SK-N-SH (cell line): ENCODE measurements at regions not wholly inside any gene's neighbourhood (a gene's known extent, or its start where the extent isn't known, plus 50 kb on each side); places are given as distances from the start of the nearest gene placed in this dataset.

Experiments used
- CTCF ChIA-PET: fragments of 300-600, 350-600 bp; formaldehyde crosslinking; extraction: SDS; loops from one replicate; lab custom pipeline; 2021; lab: Yijun Ruan, JAX
- POLR2A ChIA-PET: fragments of 350-600 bp; sonication (Branson Sonifier 250); formaldehyde crosslinking; extraction: SDS; loops from one replicate; lab custom pipeline; 2020; ENCODE audit warnings: antibody characterized with exemption, inconsistent platforms; lab: Yijun Ruan, JAX
- DNase-seq: peaks from one replicate; pipeline ENCODE4 v3.0.0; 2012
- H2AFZ ChIP-seq: fragments of 200-600 bp; sonication (generic); 2 replicates; pipeline ENCODE4 v1.8.1; 2016; ENCODE audit warnings: antibody characterized with exemption, mild to moderate bottlenecking, low read depth
- H3F3A ChIP-seq: fragments of 200-600 bp; sonication (generic); replicated peaks from 2 replicates; pipeline ENCODE3; 2016; ENCODE audit warnings: antibody characterized with exemption, mild to moderate bottlenecking; ENCODE audit not compliant: insufficient read depth
- H3K27ac ChIP-seq, 2 experiments: fragments of 200-500 bp in 1 of 2; fragments of 200-600 bp in 1 of 2; sonication (Bioruptor generic) in 1 of 2; sonication (generic), shearing (Covaris generic) in 1 of 2; 2 replicates each; pipeline versions ENCODE4 v1.5.1 to v1.6.1; 2014 to 2016; ENCODE audit warnings: low read depth in 2 of 2, inconsistent platforms in 1 of 2, low read length in 1 of 2, mild to moderate bottlenecking in 1 of 2, mixed read lengths in 1 of 2
- H3K27me3 ChIP-seq: fragments of 200-600 bp; sonication (generic), shearing (Covaris generic); 2 replicates; pipeline ENCODE4 v1.6.1; 2016; ENCODE audit warnings: mixed run types; ENCODE audit not compliant: insufficient read depth
- H3K36me3 ChIP-seq, 2 experiments: fragments of 200-500 bp in 1 of 2; fragments of 200-600 bp in 1 of 2; sonication (Bioruptor generic) in 1 of 2; sonication (generic) in 1 of 2; replicated peaks in 1 of 2; 2 replicates each; pipeline versions ENCODE3 to v1.5.1; 2014 to 2016; ENCODE audit warnings: low read length in 1 of 2, mild to moderate bottlenecking in 1 of 2; ENCODE audit not compliant: insufficient read depth in 2 of 2, control insufficient read depth in 1 of 2
- H3K4me1 ChIP-seq, 2 experiments: fragments of 200-500 bp in 1 of 2; fragments of 200-600 bp in 1 of 2; sonication (Bioruptor generic) in 1 of 2; sonication (generic), shearing (Covaris generic) in 1 of 2; 2 replicates each; pipeline versions ENCODE4 v1.5.1 to v1.6.1; 2014 to 2016; ENCODE audit warnings: low read depth in 1 of 2, low read length in 1 of 2, mixed run types in 1 of 2; ENCODE audit not compliant: insufficient read depth in 2 of 2, control insufficient read depth in 1 of 2
- H3K4me2 ChIP-seq: fragments of 200-600 bp; sonication (generic), shearing (Covaris generic); 2 replicates; pipeline ENCODE4 v1.6.1; 2017; ENCODE audit warnings: mixed run types
- H3K4me3 ChIP-seq, 2 experiments: fragments of 200-500 bp in 1 of 2; fragments of 200-600 bp in 1 of 2; sonication (Bioruptor generic) in 1 of 2; sonication (generic), shearing (Covaris generic) in 1 of 2; 2 replicates each; pipeline versions ENCODE4 v1.5.1 to v1.8.1; 2014 to 2016; ENCODE audit warnings: low read depth in 2 of 2, inconsistent platforms in 1 of 2, low read length in 1 of 2, mild to moderate bottlenecking in 1 of 2, mixed read lengths in 1 of 2, moderate library complexity in 1 of 2
- H3K79me2 ChIP-seq: fragments of 200-600 bp; sonication (generic); 2 replicates; pipeline ENCODE4 v1.8.1; 2017; ENCODE audit warnings: mild to moderate bottlenecking; ENCODE audit not compliant: insufficient read depth
- H3K9ac ChIP-seq: fragments of 200-600 bp; sonication (generic); 2 replicates; pipeline ENCODE4 v1.6.1; 2017; ENCODE audit warnings: mixed run types
- H3K9me2 ChIP-seq: fragments of 200-600 bp; sonication (generic); 2 replicates; pipeline ENCODE4 v1.6.1; 2017; ENCODE audit warnings: mixed run types
- H3K9me3 ChIP-seq: fragments of 200-600 bp; sonication (generic); 2 replicates; pipeline ENCODE4 v1.6.1; 2017; ENCODE audit warnings: mixed run types, mild to moderate bottlenecking, moderate library complexity
- H4K20me1 ChIP-seq: fragments of 200-600 bp; sonication (generic); 2 replicates; pipeline ENCODE4 v1.6.1; 2017; ENCODE audit warnings: mild to moderate bottlenecking, mixed run types; ENCODE audit not compliant: insufficient read depth
- CTCF ChIP-seq: fragments of 200-600 bp; sonication (generic); IDR thresholded peaks from 2 replicates; pipeline ENCODE4 v1.6.1; 2017; ENCODE audit warnings: antibody characterized with exemption, mild to moderate bottlenecking, moderate library complexity
- FOSL2 ChIP-seq: IDR thresholded peaks from 2 replicates; pipeline ENCODE4 v1.4.0; 2012; ENCODE audit warnings: low read depth, mild to moderate bottlenecking, moderate library complexity, borderline replicate concordance
- FOXJ3 ChIP-seq: sonication (generic); formaldehyde crosslinking; IDR thresholded peaks from 2 replicates; pipeline ENCODE4 v1.5.1; 2020; ENCODE audit warnings: mild to moderate bottlenecking, missing genetic modification reagents
- FOXM1 ChIP-seq: IDR thresholded peaks from 2 replicates; pipeline ENCODE4 v1.4.0; 2012; ENCODE audit warnings: low read depth, mild to moderate bottlenecking
- GABPA ChIP-seq: IDR thresholded peaks from 2 replicates; pipeline ENCODE4 v1.4.0; 2012; ENCODE audit warnings: low read depth, mild to moderate bottlenecking
- IRF3 ChIP-seq: fragments of 150-350 bp; IDR thresholded peaks from 2 replicates; pipeline ENCODE4 v1.6.1; 2016; ENCODE audit warnings: mild to moderate bottlenecking, low read depth, low read length
- JUND ChIP-seq: IDR thresholded peaks from 2 replicates; pipeline ENCODE4 v1.4.0; 2012
- MEF2A ChIP-seq: IDR thresholded peaks from 2 replicates; pipeline ENCODE4 v1.4.0; 2012; ENCODE audit warnings: low read depth, borderline replicate concordance
- NRF1 ChIP-seq: IDR thresholded peaks from 2 replicates; pipeline ENCODE4 v1.6.1; 2012; ENCODE audit warnings: low read depth, mild to moderate bottlenecking, low read length
- POLR2AphosphoS5 ChIP-seq: IDR thresholded peaks from 2 replicates; pipeline ENCODE4 v1.6.1; 2012; ENCODE audit warnings: low read depth, low read length
- RAD21 ChIP-seq: IDR thresholded peaks from 2 replicates; pipeline ENCODE4 v1.6.1; 2012; ENCODE audit warnings: mild to moderate bottlenecking, low read length
- REST ChIP-seq: IDR thresholded peaks from 2 replicates; pipeline ENCODE4 v1.6.1; 2012; ENCODE audit warnings: mild to moderate bottlenecking, low read depth, low read length, moderate library complexity
- RFX5 ChIP-seq: IDR thresholded peaks from 2 replicates; pipeline ENCODE4 v1.6.1; 2012; ENCODE audit warnings: mild to moderate bottlenecking, improper control_type of control experiment, low read length
- RXRA ChIP-seq: IDR thresholded peaks from 2 replicates; pipeline ENCODE4 v1.4.0; 2012; ENCODE audit warnings: low read depth, mild to moderate bottlenecking, borderline replicate concordance
- SIN3A ChIP-seq: IDR thresholded peaks from 2 replicates; pipeline ENCODE4 v1.6.1; 2012; ENCODE audit warnings: low read depth, mild to moderate bottlenecking, low read length, moderate library complexity, borderline replicate concordance
- SMC3 ChIP-seq: IDR thresholded peaks from 2 replicates; pipeline ENCODE4 v1.6.1; 2012; ENCODE audit warnings: low read depth, low read length, improper control_type of control experiment
- TEAD4 ChIP-seq: IDR thresholded peaks from 2 replicates; pipeline ENCODE4 v1.4.0; 2012; ENCODE audit warnings: mild to moderate bottlenecking, borderline replicate concordance; ENCODE audit not compliant: insufficient read depth
- USF2 ChIP-seq: fragments of 150-350 bp; IDR thresholded peaks from 2 replicates; pipeline ENCODE4 v1.6.1; 2017; ENCODE audit warnings: antibody characterized with exemption, low read length, low read depth, borderline replicate concordance
- WGBS: methylation state at CpG from one replicate; pipeline ENCODE4 v1.1.6; 2017; ENCODE audit warnings: low lambda C conversion rate; 5-methylcytosine and 5-hydroxymethylcytosine counted together

- Histone ChIP-seq H3K36me3 (no peaks in the 10 kb centered on the region), H3K9me2 (no peaks in the 10 kb centered on the region), H4K20me1 (no peaks in the 10 kb centered on the region), H3K4me1 (peaks cover 0 to 8% of the 10 kb centered on the region in 2 experiments; a peak in 1 of 4 replicates), H3K79me2 (no peaks in the 10 kb centered on the region), H3K4me2 (no peak overlapping the region), H2AFZ (no peak overlapping the region), H3K9me3 (no peaks in the 10 kb centered on the region), H3K9ac (no peak overlapping the region), H3K27ac (no peak overlapping the region), H3F3A (no peaks in the 10 kb centered on the region), H3K27me3 (peaks cover 7% of the 10 kb centered on the region), H3K4me3 (no peak overlapping the region)
- TF ChIP-seq USF2 (no peak), IRF3 (no peak), MEF2A (no peak), CTCF (no peak), GABPA (no peak), FOXJ3 (CRISPR knock-in tag) (no peak), JUND (no peak), REST (no peak), SIN3A (no peak), POLR2AphosphoS5 (no peak), RXRA (no peak), FOSL2 (no peak), RAD21 (no peak), NRF1 (no peak), TEAD4 (no peak), SMC3 (no peak), FOXM1 (no peak), RFX5 (no peak)
- WGBS: 72% methylated on average over 27 of the region's 32 CpGs
- ChIA-PET POLR2A (no interaction called here), CTCF (interaction anchor here (1.0 kb wide), 1 partner anchor 16 kb away, joined by 3 read pairs; no protein-coding TSS in a partner anchor)
- DNase-seq: no peak
These were observed 114.7 kb upstream of the WNT4 start for GRCh38 chr1:22257290-22258275.
